Smooth muscle cell (in vitro differentiated cells): ENCODE measurements at regions not wholly inside any gene's neighbourhood (a gene's known extent, or its start where the extent isn't known, plus 50 kb on each side); places are given as distances from the start of the nearest gene placed in this dataset.
"Not testable (repeated sequence)": the region's sequence is repeated elsewhere in the genome, so short reads cannot be mapped to it uniquely, and the experiment has no call there.

Experiments
- DNase-seq: peaks from one replicate; lab custom pipeline; 2025; ENCODE audit not compliant: unreplicated experiment; lab: John Stamatoyannopoulos, UW
- H2AFZ ChIP-seq: fragments of 200-600 bp; sonication (generic); 2 replicates; pipeline ENCODE4 v1.6.0; 2016; ENCODE audit warnings: antibody characterized with exemption, low read depth, mild to moderate bottlenecking
- H3F3A ChIP-seq: fragments of 200-600 bp; sonication (generic); 2 replicates; pipeline ENCODE4 v1.6.0; 2017; ENCODE audit warnings: antibody characterized with exemption, low read depth
- H3K27ac ChIP-seq: fragments of 200-600 bp; sonication (generic); 2 replicates; pipeline ENCODE4 v1.5.1; 2016; ENCODE audit warnings: low read depth, mild to moderate bottlenecking
- H3K27me3 ChIP-seq: fragments of 200-600 bp; sonication (generic); 2 replicates; pipeline ENCODE4 v1.6.1; 2016; ENCODE audit warnings: low read depth, mild to moderate bottlenecking
- H3K36me3 ChIP-seq: fragments of 200-600 bp; sonication (generic); 2 replicates; pipeline ENCODE4 v1.5.1; 2016; ENCODE audit warnings: low read depth
- H3K4me1 ChIP-seq: fragments of 200-600 bp; sonication (generic); 2 replicates; pipeline ENCODE4 v1.5.1; 2016; ENCODE audit warnings: low read depth
- H3K4me2 ChIP-seq: fragments of 200-600 bp; sonication (generic); 2 replicates; pipeline ENCODE4 v1.6.0; 2016; ENCODE audit warnings: mild to moderate bottlenecking
- H3K4me3 ChIP-seq: fragments of 200-600 bp; sonication (generic); 2 replicates; pipeline ENCODE4 v1.5.1; 2016; ENCODE audit warnings: mild to moderate bottlenecking
- H3K79me2 ChIP-seq: fragments of 200-600 bp; sonication (generic); 2 replicates; pipeline ENCODE4 v1.6.0; 2016; ENCODE audit warnings: low read depth, mild to moderate bottlenecking
- H3K9ac ChIP-seq: fragments of 200-600 bp; sonication (generic); 2 replicates; pipeline ENCODE4 v1.6.0; 2016; ENCODE audit warnings: low read depth
- H3K9me3 ChIP-seq: fragments of 200-600 bp; sonication (generic); replicated peaks from 2 replicates; pipeline ENCODE4 v1.5.1; 2016; ENCODE audit warnings: low read depth
- H4K20me1 ChIP-seq: fragments of 200-600 bp; sonication (generic); 2 replicates; pipeline ENCODE4 v1.6.0; 2016; ENCODE audit warnings: low read depth
- WGBS: methylation state at CpG from one replicate; pipeline ENCODE4 v1.1.7; 2016; ENCODE audit warnings: low lambda C conversion rate; 5-methylcytosine and 5-hydroxymethylcytosine counted together
- TF ChIP-seq, protein P1 (sequence below): fragments of 200-600 bp; sonication (generic); IDR thresholded peaks from 2 replicates; pipeline ENCODE4 v1.5.1; 2017; ENCODE audit warnings: borderline replicate concordance, mild to moderate bottlenecking, antibody characterized with exemption; ENCODE audit not compliant: insufficient read depth, poor library complexity, severe bottlenecking

GRCh38 chr22:46047841-46048595 is 71.1 kb upstream of the WNT7B start:
- no peaks in the 10 kb centered on the region for H3K27me3 ChIP-seq
- H2AFZ ChIP-seq, result no peak overlapping the region
- TF ChIP-seq, protein P1, sequence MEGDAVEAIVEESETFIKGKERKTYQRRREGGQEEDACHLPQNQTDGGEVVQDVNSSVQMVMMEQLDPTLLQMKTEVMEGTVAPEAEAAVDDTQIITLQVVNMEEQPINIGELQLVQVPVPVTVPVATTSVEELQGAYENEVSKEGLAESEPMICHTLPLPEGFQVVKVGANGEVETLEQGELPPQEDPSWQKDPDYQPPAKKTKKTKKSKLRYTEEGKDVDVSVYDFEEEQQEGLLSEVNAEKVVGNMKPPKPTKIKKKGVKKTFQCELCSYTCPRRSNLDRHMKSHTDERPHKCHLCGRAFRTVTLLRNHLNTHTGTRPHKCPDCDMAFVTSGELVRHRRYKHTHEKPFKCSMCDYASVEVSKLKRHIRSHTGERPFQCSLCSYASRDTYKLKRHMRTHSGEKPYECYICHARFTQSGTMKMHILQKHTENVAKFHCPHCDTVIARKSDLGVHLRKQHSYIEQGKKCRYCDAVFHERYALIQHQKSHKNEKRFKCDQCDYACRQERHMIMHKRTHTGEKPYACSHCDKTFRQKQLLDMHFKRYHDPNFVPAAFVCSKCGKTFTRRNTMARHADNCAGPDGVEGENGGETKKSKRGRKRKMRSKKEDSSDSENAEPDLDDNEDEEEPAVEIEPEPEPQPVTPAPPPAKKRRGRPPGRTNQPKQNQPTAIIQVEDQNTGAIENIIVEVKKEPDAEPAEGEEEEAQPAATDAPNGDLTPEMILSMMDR, result no peak
- H3K4me3 ChIP-seq, result no peak overlapping the region
- no peaks in the 10 kb centered on the region for H3K36me3 ChIP-seq
- no peaks in the 10 kb centered on the region for H3K79me2 ChIP-seq
- H3K9ac ChIP-seq, result no peak overlapping the region
- no peak for DNase-seq
- WGBS, result 85% methylated on average over 14 of the region's 14 CpGs
- no peaks in the 10 kb centered on the region for H4K20me1 ChIP-seq
- H3K4me1 ChIP-seq, result peaks cover 7% of the 10 kb centered on the region
- no peaks in the 10 kb centered on the region for H3F3A ChIP-seq
- no peak overlapping the region for H3K27ac ChIP-seq
- no peaks in the 10 kb centered on the region for H3K9me3 ChIP-seq
- H3K4me2 ChIP-seq, result no peak overlapping the region

DNA sequence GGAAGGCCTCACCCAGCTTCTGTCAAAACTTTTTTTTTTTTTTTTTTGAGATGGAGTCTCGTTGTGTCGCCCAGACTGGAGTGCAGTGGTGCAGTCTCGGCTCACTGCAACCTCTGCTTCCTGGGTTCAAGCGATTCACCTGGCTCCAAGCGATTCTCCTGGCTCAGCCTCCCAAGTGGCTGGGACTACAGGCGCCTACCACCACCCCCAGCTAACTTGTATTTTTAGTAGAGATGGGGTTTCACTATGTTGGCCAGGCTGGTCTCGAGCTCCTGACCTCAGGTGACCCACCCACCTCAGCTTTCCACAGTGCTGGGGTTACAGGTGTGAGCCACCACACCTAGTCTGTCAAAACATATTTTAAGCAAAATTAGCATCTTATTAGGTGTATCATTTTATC is 71.7 kb upstream of the WNT7B start:
- H3K9me3 ChIP-seq, H3K36me3 ChIP-seq, H3K27me3 ChIP-seq, H3K27ac ChIP-seq, H4K20me1 ChIP-seq, H3K4me3 ChIP-seq, DNase-seq, H2AFZ ChIP-seq, H3K4me1 ChIP-seq, H3K79me2 ChIP-seq, H3K4me2 ChIP-seq, H3F3A ChIP-seq, H3K9ac ChIP-seq: not testable (repeated sequence)
- WGBS, result 99% methylated on average over 7 of the region's 7 CpGs

DNA sequence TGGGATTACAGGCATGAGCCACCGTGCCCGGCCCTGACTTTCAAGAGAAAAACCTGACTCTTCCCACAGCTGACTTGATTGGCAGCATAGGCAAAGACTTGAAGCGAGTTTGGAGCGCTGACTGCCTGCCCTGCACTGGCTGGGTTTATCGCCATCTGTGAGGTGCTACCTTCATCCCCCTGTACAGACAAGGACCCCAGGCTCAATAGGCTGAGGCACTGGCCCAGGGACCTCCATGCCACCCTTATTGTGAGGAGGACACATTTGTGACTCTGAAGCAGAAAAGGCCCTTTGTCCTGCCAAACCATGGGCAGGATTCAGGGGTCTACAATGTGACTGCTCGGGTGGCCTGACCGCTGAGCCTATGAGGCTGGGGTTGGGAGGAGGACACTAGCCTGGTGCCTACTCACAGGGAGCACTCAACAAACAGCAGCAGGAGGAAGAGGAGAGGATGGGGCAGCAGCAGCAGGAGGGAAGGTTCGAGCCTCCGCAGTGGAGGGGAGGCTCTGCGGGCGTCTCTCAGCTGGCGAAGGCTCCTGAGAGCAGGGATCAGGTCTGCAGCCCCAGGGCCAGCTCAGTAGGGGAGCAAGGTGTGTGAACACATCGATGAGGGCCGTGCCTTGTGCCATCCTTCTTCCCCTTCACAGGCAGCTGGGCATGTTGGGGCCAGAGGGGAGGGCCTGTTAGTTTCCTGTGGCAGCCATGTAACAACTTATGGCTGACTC is 72.9 kb upstream of the WNT7B start:
- Histone ChIP-seq H2AFZ (no peak overlapping the region), H3K4me1 (no peaks in the 10 kb centered on the region), H3K4me3 (no peak overlapping the region), H3K79me2 (no peaks in the 10 kb centered on the region), H3K9ac (no peak overlapping the region), H3K36me3 (no peaks in the 10 kb centered on the region), H4K20me1 (no peaks in the 10 kb centered on the region), H3K9me3 (no peaks in the 10 kb centered on the region), H3K27me3 (no peaks in the 10 kb centered on the region), H3F3A (no peaks in the 10 kb centered on the region), H3K27ac (no peak overlapping the region), H3K4me2 (no peak overlapping the region)
- no peak for DNase-seq
- TF ChIP-seq, protein P1, result no peak
- 94% methylated on average over 14 of the region's 14 CpGs for WGBS

DNA sequence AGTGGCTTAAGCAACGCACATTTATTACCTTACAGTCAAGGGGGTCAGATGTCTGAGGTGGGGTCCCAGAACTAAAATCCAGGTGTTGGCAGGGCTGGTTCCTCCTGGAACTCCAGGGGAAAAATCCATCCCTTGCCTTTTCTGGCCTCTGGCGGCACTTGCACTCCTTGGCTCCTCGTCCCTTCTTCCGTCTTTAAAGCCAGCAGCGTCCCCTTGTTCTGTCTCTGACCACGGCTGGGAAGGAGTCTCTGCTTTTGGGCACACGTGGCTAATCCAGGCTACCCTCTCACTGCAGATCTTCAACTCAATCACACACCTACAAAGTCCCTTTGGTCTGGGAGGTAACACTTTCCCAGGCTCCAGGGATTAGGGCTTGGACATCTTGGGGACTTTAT is 73.5 kb upstream of the WNT7B start:
- no peak for DNase-seq
- no peak overlapping the region for H3K4me2 ChIP-seq
- no peaks in the 10 kb centered on the region for H3K27me3 ChIP-seq
- no peaks in the 10 kb centered on the region for H4K20me1 ChIP-seq
- H3K27ac ChIP-seq, result no peak overlapping the region
- H3K4me1 ChIP-seq, result no peaks in the 10 kb centered on the region
- 85% methylated on average over 7 of the region's 7 CpGs for WGBS
- TF ChIP-seq, protein P1, result no peak
- no peak overlapping the region for H3K4me3 ChIP-seq
- no peaks in the 10 kb centered on the region for H3F3A ChIP-seq
- H3K9ac ChIP-seq, result no peak overlapping the region
- no peaks in the 10 kb centered on the region for H3K36me3 ChIP-seq
- H3K9me3 ChIP-seq, result no peaks in the 10 kb centered on the region
- no peaks in the 10 kb centered on the region for H3K79me2 ChIP-seq
- no peak overlapping the region for H2AFZ ChIP-seq
